A172 (cell line): ENCODE measurements at regions not wholly inside any gene's neighbourhood (a gene's known extent, or its start where the extent isn't known, plus 50 kb on each side); places are given as distances from the start of the nearest gene placed in this dataset.
"Not testable (repeated sequence)": the region's sequence is repeated elsewhere in the genome, so short reads cannot be mapped to it uniquely, and the experiment has no call there.

Source experiments
- DNase-seq: peaks from one replicate; pipeline ENCODE4 v3.0.0-alpha.2; 2015; ENCODE audit warnings: low spot score

DNA sequence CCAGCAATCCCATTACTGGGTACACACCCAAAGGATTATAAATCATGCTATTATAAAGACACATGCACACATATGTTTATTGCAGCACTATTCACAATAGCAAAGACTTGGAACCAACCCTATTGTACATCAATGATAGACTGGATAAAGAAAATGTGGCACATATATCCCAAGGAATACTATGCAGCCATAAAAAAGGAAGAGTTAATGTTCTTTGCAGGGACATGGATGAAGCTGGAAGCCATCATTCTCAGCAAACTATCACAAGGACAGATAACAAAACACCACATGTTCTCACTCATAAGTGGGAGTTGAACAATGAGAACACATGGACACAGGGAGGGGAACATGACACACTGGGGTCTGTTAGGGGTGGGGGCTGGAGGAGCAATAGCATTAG is 177.2 kb upstream of the TBX18 start:
- not testable (repeated sequence) for DNase-seq

DNA sequence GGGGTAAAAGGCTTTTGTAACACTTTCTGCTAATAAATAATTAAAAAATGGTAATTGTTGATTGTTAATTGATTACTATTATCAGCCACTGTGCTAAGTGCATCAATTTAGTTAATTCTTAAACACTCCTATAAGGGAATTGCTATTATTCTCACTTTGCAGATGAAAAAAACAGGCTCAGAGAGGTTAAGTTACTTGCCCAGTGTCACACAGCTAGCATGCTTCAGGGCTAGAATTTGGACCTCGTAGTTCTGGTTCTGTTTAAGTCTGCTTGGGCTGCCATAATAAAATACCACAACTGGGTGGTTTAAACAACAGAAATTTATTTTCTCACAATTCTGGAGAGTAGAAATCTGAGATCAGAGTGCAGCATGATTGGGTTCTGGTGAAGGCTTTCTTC is 164.8 kb upstream of the TBX18 start:
- DNase-seq: no peak

GRCh38 chr6:84927551-84927950 is 163.2 kb upstream of the TBX18 start:
- no peak for DNase-seq

- DNase-seq: no peak
Observed at GRCh38 chr6:84926189-84927155, 162.1 kb upstream of the TBX18 start.

DNA sequence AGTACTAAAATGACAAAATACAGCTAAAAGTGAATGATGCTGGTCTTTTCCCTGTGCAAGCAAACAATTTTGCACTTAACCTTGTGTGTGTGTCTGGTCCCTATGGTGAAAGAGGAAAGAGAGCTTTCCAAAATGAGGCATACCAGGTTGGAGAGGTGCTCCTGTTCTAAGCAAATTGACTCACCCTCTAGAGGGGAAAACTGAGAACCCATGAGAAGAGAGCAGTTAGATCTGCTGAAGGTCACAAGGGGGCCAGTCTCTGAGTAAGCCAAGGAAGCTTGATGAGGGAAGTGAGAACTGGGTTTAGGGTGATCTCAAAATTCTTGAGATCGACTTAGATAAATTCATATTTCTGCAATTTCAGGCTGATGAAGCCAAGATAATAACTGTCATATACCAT is 157.5 kb upstream of the TBX18 start:
- no peak for DNase-seq

GRCh38 chr6:84920021-84920420 is 155.6 kb upstream of the TBX18 start:
- DNase-seq: no peak

DNA sequence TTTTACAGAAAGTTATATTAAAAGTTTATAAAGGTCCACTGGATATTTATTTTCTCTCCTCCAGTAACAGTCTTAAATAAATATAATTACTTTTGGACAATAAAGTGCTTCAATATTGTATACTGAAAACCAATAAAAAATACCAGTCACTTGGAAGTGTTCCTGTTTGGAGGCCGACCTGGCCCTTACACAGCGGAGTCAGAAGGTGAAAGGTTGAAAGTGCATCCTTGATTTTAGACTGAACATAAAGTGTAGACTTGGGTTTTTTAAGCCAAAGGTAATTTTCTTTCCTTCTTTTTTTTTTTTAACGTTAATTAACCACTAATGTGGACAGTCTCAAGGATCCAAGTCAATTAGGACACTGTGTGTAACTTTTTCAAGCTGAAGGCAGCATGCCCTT is 152.3 kb upstream of the TBX18 start:
- DNase-seq: no peak

- no peak for DNase-seq
Observed at GRCh38 chr6:84912472-84913322, 148.3 kb upstream of the TBX18 start.

- DNase-seq: no peak
Observed at GRCh38 chr6:84910906-84911607, 146.7 kb upstream of the TBX18 start.

- no peak for DNase-seq
Observed at GRCh38 chr6:84908304-84908904, 144.0 kb upstream of the TBX18 start.

DNA sequence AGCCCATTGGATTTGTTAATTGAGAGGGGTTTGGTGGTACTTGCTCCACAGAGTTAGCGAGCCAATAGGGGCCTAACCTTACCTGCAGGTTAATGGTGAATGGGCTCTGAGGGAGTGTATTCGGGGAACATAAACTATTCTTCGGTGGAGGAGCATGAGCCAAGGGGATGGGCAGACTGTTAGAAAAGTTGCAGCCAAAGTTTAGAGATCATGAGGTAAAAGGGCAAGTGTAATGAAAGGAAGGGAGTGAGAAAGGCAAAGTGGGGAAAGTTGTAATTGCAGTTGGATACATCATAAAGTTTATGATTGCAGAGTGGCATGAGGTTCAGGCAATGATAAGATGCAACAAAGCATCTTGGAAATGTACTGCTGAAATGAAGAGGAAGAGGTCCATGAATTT is 142.1 kb upstream of the TBX18 start:
- no peak for DNase-seq

GRCh38 chr6:84905823-84906222 is 141.4 kb upstream of the TBX18 start:
- no peak for DNase-seq

DNA sequence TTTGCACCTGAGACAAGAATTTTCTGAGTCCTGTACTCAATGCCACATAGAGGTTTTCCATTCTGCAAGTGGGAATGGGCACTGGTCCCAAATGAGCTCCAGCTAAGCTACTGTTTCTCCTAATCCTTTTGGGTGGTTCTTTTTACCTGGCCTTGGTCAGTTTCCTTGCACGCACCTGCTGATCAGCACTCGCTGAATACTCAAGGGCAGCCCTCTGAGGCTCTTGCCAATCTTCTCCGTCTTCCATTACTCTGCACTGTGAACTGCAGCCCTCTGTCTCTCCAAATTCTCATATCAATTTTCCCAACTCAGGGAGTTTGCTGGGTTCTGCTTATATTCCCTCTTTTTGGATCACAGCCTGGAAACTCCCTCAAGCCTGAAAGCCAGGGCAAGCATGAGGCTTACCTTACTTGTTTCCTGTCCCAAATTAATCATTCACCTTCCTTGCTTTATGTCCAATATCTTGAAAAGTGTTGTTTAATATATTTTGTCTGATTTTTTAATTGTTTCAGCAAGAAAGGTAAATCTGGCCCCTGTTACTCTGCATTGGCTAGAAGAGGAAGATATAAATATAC is 138.0 kb upstream of the TBX18 start:
- DNase-seq: no peak

GRCh38 chr6:84897988-84898594 is 133.7 kb upstream of the TBX18 start:
- DNase-seq: peak; percentile 46

GRCh38 chr6:84897011-84897410 is 132.6 kb upstream of the TBX18 start:
- no peak for DNase-seq

- DNase-seq: no peak
Observed at GRCh38 chr6:84892671-84893070, 128.3 kb upstream of the TBX18 start.

DNA sequence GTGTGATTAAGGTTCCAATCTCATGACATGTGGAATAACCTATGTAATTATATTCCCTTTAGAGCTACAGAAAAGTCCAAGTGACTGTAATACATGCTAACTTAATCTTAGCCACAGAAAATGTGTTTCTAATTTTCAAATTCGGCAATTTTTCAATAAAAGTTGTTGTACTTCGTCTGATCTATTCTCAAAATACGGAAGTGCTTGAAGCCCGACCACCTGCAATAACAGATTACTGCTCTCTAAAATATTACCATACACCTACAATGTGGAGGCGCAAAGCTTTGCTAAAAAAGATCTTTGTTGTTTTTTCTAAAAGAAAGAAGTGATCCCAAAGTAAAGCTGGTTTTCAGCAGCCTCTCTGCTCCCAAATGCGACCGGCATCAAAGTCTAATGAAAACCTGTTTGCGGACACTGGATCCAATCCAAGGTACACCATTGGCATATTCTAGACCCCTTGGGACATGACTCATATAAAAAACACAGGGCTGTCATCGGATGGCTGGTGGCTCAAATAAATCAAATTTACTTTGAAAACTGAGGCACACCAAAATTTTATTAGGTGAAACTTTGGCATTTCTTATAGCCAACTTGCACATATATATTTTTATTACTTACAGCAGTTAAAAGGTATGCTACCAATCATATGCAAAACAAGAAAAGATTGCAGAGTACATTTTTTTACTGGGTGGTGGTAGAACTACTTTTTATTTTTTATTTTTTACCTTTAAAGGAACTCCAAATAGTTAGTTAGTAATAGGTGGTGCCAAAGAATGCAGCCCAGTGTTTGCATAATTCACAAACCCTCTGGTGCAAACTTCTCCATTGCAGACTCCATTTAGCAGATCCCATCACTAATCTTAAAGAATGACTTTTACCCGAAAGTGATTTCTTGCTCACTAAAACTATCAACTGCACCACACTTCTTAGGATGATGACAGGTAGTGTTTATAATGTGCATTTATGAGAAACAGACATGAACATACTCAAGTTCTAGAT is 118.7 kb upstream of the TBX18 start:
- DNase-seq: peak; percentile 54

DNA sequence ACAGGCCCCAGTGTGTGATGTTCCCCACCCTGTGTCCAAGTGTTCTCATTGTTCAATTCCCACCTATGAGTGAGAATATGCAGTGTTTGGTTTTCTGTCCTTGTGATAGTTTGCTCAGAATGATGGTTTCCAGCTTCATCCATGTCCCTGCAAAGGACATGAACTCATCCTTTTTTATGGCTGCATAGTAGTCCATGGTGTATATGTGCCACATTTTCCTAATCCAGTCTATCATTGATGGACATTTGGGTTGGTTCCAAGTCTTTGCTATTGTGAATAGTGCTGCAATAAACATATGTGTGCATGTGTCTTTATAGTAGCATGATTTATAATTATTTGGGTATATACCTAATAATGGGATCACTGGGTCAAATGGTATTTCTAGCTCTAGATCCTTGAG is 115.0 kb upstream of the TBX18 start:
- DNase-seq: not testable (repeated sequence)

DNA sequence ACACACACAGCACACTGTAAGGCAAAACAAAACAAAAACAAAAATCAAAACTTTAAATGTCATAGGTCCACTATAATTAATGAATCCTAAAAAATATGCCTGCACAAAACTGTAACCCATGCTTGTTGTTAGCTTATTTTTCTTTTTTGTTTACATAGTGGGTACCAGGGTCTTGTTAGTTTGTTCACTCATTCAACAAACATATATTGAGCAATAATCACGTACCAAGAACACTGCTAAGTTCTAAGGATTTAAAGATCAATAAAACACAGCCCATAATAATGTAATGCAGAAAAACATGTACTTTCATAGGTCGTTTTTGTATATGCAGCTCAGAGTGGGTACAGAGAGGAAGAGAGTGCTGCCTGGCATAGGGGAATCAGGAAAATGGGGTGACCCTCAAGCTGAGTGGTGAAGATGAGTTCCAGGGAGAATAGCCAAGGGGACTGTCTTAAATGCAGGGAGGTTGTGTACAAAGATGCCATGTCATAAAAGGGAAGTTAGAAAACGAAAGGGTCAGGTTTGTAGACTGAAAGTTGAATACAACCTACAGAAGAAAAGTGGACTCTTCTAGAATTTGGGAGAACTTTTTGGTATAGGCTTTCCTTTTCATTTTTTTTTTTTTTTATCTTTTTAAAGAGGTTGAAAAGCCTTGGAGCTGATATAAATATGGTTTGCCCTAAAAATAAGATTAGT is 113.3 kb upstream of the TBX18 start:
- no peak for DNase-seq
